ENCODE measurements at regions not wholly inside any gene's neighbourhood (a gene's known extent, or its start where the extent isn't known, plus 50 kb on each side); places are given as distances from the start of the nearest gene placed in this dataset.

DNA sequence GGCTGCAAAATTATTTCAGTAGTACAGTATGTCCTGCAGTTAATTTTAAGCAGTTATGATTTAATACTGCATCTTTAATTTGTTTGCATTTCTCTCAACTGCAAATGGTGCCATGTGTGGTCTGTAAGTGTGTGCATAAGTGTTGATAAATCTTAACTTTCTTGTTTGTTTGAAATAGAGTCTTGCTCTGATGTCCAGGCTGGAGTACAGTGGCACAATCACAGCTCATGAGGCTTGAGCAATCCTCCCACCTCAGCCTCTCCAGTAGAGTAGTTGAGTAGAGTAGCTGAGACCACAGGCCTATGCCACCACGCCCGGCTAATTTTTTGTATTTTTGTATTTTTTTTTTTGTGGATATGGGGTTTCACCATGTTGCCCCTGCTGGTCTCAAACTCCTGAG, 322.5 kb upstream of the NR3C2 start:
- Histone ChIP-seq H3K9ac (replicated peaks in 1 of 4; ENCODE audit: extremely low read depth in 1 of 4, low read depth in 3 of 4, low read length in 3 of 4) (no peak overlapping the region), H3K56ac (replicated peaks; ENCODE audit: insufficient read length, low read depth, low read length) (no peak overlapping the region), H2BK120ac (replicated peaks; ENCODE audit: low read depth, low read length) (no peak overlapping the region), H2BK15ac (ENCODE audit: low read length) (no peak overlapping the region), H2BK12ac (ENCODE audit: low read depth, low read length) (no peak overlapping the region), H3K23me2 (ENCODE audit: low read depth, low read length) (no peaks in the 10 kb centered on the region), H4K5ac (ENCODE audit: insufficient read length, low read depth, low read length) (no peak overlapping the region), H2BK5ac (ENCODE audit: low read depth, low read length) (no peak overlapping the region), H3K4ac (replicated peaks; ENCODE audit: insufficient read length, low read depth, low read length) (no peak overlapping the region), H2AK5ac (ENCODE audit: low read depth, low read length) (no peak overlapping the region), H2BK20ac (ENCODE audit: low read length) (no peak overlapping the region), H3K36me3 (ENCODE audit: control insufficient read depth in 2 of 4, insufficient read depth in 4 of 4, low read length in 3 of 4) (no peaks in the 10 kb centered on the region), H3K4me3 (ENCODE audit: extremely low read depth in 1 of 4, insufficient read depth in 2 of 4, low read depth in 3 of 4, low read length in 4 of 4) (no peak overlapping the region), H3K4me2 (ENCODE audit: insufficient read depth in 1 of 2, low read depth in 2 of 2, low read length in 2 of 2) (no peak overlapping the region), H4K8ac (ENCODE audit: extremely low read depth, insufficient read depth, low read length) (no peak overlapping the region), H3K79me1 (ENCODE audit: low read depth, low read length) (no peaks in the 10 kb centered on the region), H4K91ac (replicated peaks; ENCODE audit: insufficient read length, low read length) (no peak overlapping the region), H3K27me3 (replicated peaks in 1 of 4; ENCODE audit: control insufficient read depth in 3 of 4, extremely low read depth in 1 of 4, insufficient read depth in 3 of 4, low read length in 3 of 4) (no peaks in the 10 kb centered on the region), H3K23ac (ENCODE audit: insufficient read length) (no peak overlapping the region), H3K18ac (ENCODE audit: extremely low read depth, low read length) (no peak overlapping the region), H2AFZ (ENCODE audit: low read length) (no peak overlapping the region), H3K79me2 (ENCODE audit: control insufficient read depth in 1 of 2, insufficient read depth in 2 of 2, low read length in 2 of 2) (no peaks in the 10 kb centered on the region), H3K4me1 (replicated peaks in 1 of 4; ENCODE audit: control insufficient read depth in 3 of 4, insufficient read depth in 4 of 4, low read length in 3 of 4) (no peaks in the 10 kb centered on the region), H3K27ac (ENCODE audit: low read depth, low read length) (no peak overlapping the region), H3K14ac (ENCODE audit: insufficient read length) (no peak overlapping the region), H3K9me3 (ENCODE audit: insufficient read depth in 2 of 2, low read depth in 1 of 2, low read length in 1 of 2) (no peaks in the 10 kb centered on the region), H4K20me1 (replicated peaks in 1 of 2; ENCODE audit: control insufficient read depth in 1 of 2, insufficient read depth in 2 of 2, low read length in 2 of 2) (no peaks in the 10 kb centered on the region)
- 46% methylated on average over 2 of the region's 2 CpGs; no CpG with 5 or more reads in 1 of the 2 experiments for WGBS, 2 experiments (ENCODE audit: extremely low coverage in 1 of 2, insufficient coverage in 1 of 2, insufficient read length in 1 of 2, insufficient replicate concordance in 2 of 2, low coverage in 1 of 2, low lambda C conversion rate in 2 of 2, missing lambda C conversion rate in 1 of 2)
- TF ChIP-seq, protein P1, sequence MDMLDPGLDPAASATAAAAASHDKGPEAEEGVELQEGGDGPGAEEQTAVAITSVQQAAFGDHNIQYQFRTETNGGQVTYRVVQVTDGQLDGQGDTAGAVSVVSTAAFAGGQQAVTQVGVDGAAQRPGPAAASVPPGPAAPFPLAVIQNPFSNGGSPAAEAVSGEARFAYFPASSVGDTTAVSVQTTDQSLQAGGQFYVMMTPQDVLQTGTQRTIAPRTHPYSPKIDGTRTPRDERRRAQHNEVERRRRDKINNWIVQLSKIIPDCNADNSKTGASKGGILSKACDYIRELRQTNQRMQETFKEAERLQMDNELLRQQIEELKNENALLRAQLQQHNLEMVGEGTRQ (IDR thresholded peaks at IDR 0.05; ENCODE audit: low read length), result no peak
- TF ChIP-seq ASH2L (IDR thresholded peaks at IDR 0.05; ENCODE audit: low read length) (no peak), SP4 (IDR thresholded peaks at IDR 0.05; ENCODE audit: low read length) (no peak), NANOG (IDR thresholded peaks at IDR 0.05; ENCODE audit: insufficient read depth, low read depth, low read length, poor library complexity, severe bottlenecking) (no peak), TBP (IDR thresholded peaks at IDR 0.05; ENCODE audit: low read depth, low read length) (no peak), POU5F1 (IDR thresholded peaks at IDR 0.05; ENCODE audit: low read depth, low read length) (no peak), BCL11A (IDR thresholded peaks at IDR 0.05; ENCODE audit: low read depth in 2 of 2, low read length in 2 of 2) (no peak), EP300 (IDR thresholded peaks at IDR 0.05; ENCODE audit: borderline replicate concordance in 1 of 2, low read depth in 2 of 2, low read length in 2 of 2) (no peak), POLR2AphosphoS5 (IDR thresholded peaks at IDR 0.05; ENCODE audit: low read depth, low read length) (no peak), RXRA (IDR thresholded peaks at IDR 0.05; ENCODE audit: insufficient read depth, low read depth, low read length) (no peak), PHF8 (conservative IDR thresholded peaks at IDR 0.05; ENCODE audit: low read depth, low read length) (no peak), CREB1 (IDR thresholded peaks at IDR 0.05) (no peak), BACH1 (IDR thresholded peaks at IDR 0.05; ENCODE audit: low read length) (no peak)
- TF ChIP-seq, protein P2, sequence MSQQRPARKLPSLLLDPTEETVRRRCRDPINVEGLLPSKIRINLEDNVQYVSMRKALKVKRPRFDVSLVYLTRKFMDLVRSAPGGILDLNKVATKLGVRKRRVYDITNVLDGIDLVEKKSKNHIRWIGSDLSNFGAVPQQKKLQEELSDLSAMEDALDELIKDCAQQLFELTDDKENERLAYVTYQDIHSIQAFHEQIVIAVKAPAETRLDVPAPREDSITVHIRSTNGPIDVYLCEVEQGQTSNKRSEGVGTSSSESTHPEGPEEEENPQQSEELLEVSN (IDR thresholded peaks at IDR 0.05), result no peak
- DNase-seq (ENCODE audit: low read depth in 1 of 2, low spot score in 2 of 2), result no peak
- FAIRE-seq, result no peak
- POLR2A ChIA-PET (ENCODE audit: partially characterized antibody), result no interaction called here
- CTCF ChIA-PET (ENCODE audit: partially characterized antibody), result no interaction called here

All from H1 (cell line).